Endothelial cell of umbilical vein (primary cell): ENCODE measurements at regions not wholly inside any gene's neighbourhood (a gene's known extent, or its start where the extent isn't known, plus 50 kb on each side); places are given as distances from the start of the nearest gene placed in this dataset.

Source experiments
- BruUV-seq: library from RNA; stranded (reverse); fragments of 400-500 nt; replicated peaks from 2 replicates; lab custom pipeline; 2021; lab: Mats Ljungman, UMichigan
- CTCF ChIA-PET: fragments of 300-600, 350-600 bp; sonication (Branson Sonifier 250); formaldehyde crosslinking; loops from one replicate; lab custom pipeline; 2021; ENCODE audit warnings: antibody characterized with exemption, inconsistent platforms; lab: Charles Lee
- POLR2A ChIA-PET: fragments of 300-600, 350-600 bp; sonication (Branson Sonifier 250); formaldehyde crosslinking; loops from one replicate; lab custom pipeline; 2021; ENCODE audit warnings: antibody characterized with exemption, inconsistent platforms; lab: Charles Lee
- DNase-seq: peaks from one replicate; pipeline ENCODE4 v3.0.0-alpha.2; 2011; ENCODE audit warnings: low read depth, low spot score
- FAIRE-seq: peaks from 2 replicates; lab custom pipeline; 2011; peaks lifted over from hg19 to GRCh38; lab: Jason Lieb, UNC
- H2AFZ ChIP-seq: 2 replicates; pipeline ENCODE4 v1.6.0; 2012; ENCODE audit warnings: low read depth, low read length, control low read depth, inconsistent platforms
- H3K27ac ChIP-seq: 2 replicates; pipeline ENCODE4 v1.5.1; 2011; ENCODE audit warnings: low read depth, mild to moderate bottlenecking, control low read depth, low read length, moderate library complexity; ENCODE audit not compliant: insufficient read depth
- H3K27me3 ChIP-seq, 2 experiments: 2 replicates each; pipeline versions ENCODE4 v1.6.0 to v1.6.1; 2011; ENCODE audit warnings: low read length in 2 of 2, mixed read lengths in 1 of 2; ENCODE audit not compliant: control insufficient read depth in 2 of 2, insufficient read depth in 2 of 2
- H3K36me3 ChIP-seq, 2 experiments: 2 replicates in 1 of 2; 3 replicates in 1 of 2; pipeline ENCODE4 v1.5.1; 2011; ENCODE audit warnings: low read length in 2 of 2, mild to moderate bottlenecking in 1 of 2, moderate library complexity in 1 of 2; ENCODE audit not compliant: control insufficient read depth in 2 of 2, insufficient read depth in 2 of 2; ENCODE audit errors: extremely low read depth in 1 of 2
- H3K4me1 ChIP-seq: 3 replicates; pipeline ENCODE4 v1.5.1; 2011; ENCODE audit warnings: mild to moderate bottlenecking, low read length; ENCODE audit not compliant: control insufficient read depth, insufficient read depth; ENCODE audit errors: extremely low read depth
- H3K4me2 ChIP-seq: 2 replicates; pipeline ENCODE4 v1.6.1; 2011; ENCODE audit warnings: low read length, control low read depth, mixed read lengths; ENCODE audit not compliant: insufficient read depth
- H3K4me3 ChIP-seq, 3 experiments: fragments of 200-600 bp in 1 of 3; sonication (generic), shearing (Covaris generic) in 1 of 3; replicated peaks in 1 of 3; 2 replicates each; pipeline ENCODE4 v1.5.1; 2011 to 2016; ENCODE audit warnings: control low read depth in 3 of 3, low read length in 3 of 3, mild to moderate bottlenecking in 2 of 3, inconsistent platforms in 1 of 3, low read depth in 1 of 3, moderate library complexity in 1 of 3; ENCODE audit not compliant: insufficient read depth in 1 of 3
- H3K79me2 ChIP-seq: 2 replicates; pipeline ENCODE4 v1.6.0; 2012; ENCODE audit warnings: low read length, inconsistent platforms; ENCODE audit not compliant: control insufficient read depth, insufficient read depth
- H3K9ac ChIP-seq: replicated peaks from 2 replicates; pipeline ENCODE3; 2011; ENCODE audit warnings: low read length, control low read depth; ENCODE audit not compliant: insufficient read depth; ENCODE audit errors: extremely low read depth
- H3K9me1 ChIP-seq: replicated peaks from 3 replicates; pipeline ENCODE4 v1.6.0; 2011; ENCODE audit warnings: mild to moderate bottlenecking, low read length; ENCODE audit not compliant: control insufficient read depth, insufficient read depth; ENCODE audit errors: extremely low read depth
- H3K9me3 ChIP-seq: replicated peaks from 2 replicates; pipeline ENCODE4 v1.5.1; 2012; ENCODE audit warnings: low read length, inconsistent platforms; ENCODE audit not compliant: control insufficient read depth, insufficient read depth
- H4K20me1 ChIP-seq: replicated peaks from 2 replicates; pipeline ENCODE3; 2011; ENCODE audit warnings: mild to moderate bottlenecking, low read length; ENCODE audit not compliant: control insufficient read depth, insufficient read depth; ENCODE audit errors: extremely low read depth
- EZH2 ChIP-seq: IDR thresholded peaks from 2 replicates; pipeline ENCODE4 v1.6.1; 2012; ENCODE audit warnings: borderline replicate concordance, low read depth, mild to moderate bottlenecking, moderate library complexity, low read length, inconsistent platforms; ENCODE audit not compliant: severe bottlenecking
- FOS ChIP-seq: IDR thresholded peaks from 2 replicates; pipeline ENCODE4 v1.6.1; 2011; ENCODE audit warnings: mild to moderate bottlenecking, low read length, moderate library complexity, borderline replicate concordance; ENCODE audit not compliant: insufficient read depth
- GATA2 ChIP-seq: IDR thresholded peaks from 2 replicates; pipeline ENCODE4 v1.7.0; 2011; ENCODE audit warnings: low read depth, mild to moderate bottlenecking, moderate library complexity, mixed read lengths, low read length; ENCODE audit not compliant: insufficient read length, insufficient read depth
- JUN ChIP-seq: IDR thresholded peaks from 2 replicates; pipeline ENCODE4 v1.6.1; 2011; ENCODE audit warnings: borderline replicate concordance, low read depth; ENCODE audit not compliant: insufficient read length, insufficient read depth
- MYC ChIP-seq: IDR thresholded peaks from one replicate; pipeline ENCODE4 v1.6.1; 2011; ENCODE audit warnings: mild to moderate bottlenecking, low read depth, low read length
- POLR2A ChIP-seq: IDR thresholded peaks from 2 replicates; pipeline ENCODE4 v1.6.1; 2012; ENCODE audit warnings: low read depth, mild to moderate bottlenecking, control low read depth, low read length
- POLR2AphosphoS5 ChIP-seq: IDR thresholded peaks from 2 replicates; pipeline ENCODE4 v1.6.1; 2012; ENCODE audit warnings: low read depth, mild to moderate bottlenecking, control low read depth, low read length, moderate library complexity; ENCODE audit not compliant: insufficient read depth
- dilution Hi-C: fragments of 300-500 bp; cut with MboI; formaldehyde crosslinking; loops from one replicate; pipeline ENCODE4 v1.15.0; 2019; ENCODE audit warnings: low sequenced_read_pairs; ENCODE audit not compliant: extremely low pct_ligation_motif_present
- intact Hi-C: fragments of 100-400 bp; cut with micrococcal nuclease; formaldehyde crosslinking; loops from one replicate; pipeline ENCODE4 v1.10.0; 2022
- TF ChIP-seq, protein P1 (sequence below), 2 donors: IDR thresholded peaks; 1 replicate in 1 of 2; 2 replicates in 1 of 2; pipeline ENCODE4 v1.5.1; 2011; ENCODE audit warnings: low read length in 2 of 2, mild to moderate bottlenecking in 2 of 2, moderate library complexity in 2 of 2, control low read depth in 1 of 2, inconsistent platforms in 1 of 2, low read depth in 1 of 2; ENCODE audit not compliant: insufficient read depth in 1 of 2; ENCODE audit errors: extremely low read depth in 1 of 2
- TF ChIP-seq, protein P2 (sequence below): IDR thresholded peaks from 2 replicates; pipeline ENCODE4 v1.6.1; 2011; ENCODE audit not compliant: insufficient read depth, insufficient read length

DNA sequence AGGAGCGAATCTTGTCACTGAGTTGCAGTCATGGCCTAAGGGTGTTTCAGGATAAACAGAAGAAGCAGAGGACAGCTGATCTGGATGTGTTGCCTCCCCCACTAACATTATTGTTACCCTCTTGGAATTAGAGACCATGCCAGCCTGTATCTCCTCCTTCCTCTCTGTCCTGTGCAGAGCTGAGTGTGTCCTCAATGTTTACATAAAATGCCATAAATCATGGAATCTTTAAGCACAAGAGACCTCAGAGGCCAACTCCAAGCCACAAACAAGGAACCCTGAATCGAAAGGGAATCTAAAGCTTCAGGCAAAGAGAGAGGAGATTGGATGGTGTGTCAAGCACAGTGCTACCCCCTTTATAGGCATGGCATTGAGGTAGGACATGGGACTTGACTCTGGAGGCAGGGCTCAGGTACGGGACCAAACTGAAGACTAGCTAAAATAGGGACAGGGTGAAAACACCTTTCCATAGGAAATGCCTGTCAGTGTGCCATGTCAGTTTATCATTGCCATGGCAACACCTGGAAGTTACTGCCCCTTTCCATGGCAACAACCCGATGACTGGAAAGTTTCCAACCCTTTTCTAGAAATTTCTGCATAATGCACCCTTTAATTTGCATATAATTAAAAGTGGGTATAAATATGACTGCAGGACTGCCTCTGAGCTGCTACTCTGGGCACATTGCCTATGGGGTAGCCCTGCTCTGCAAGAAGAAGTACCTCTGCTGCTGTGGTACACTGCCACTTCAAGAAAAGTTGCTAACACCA lies 489.7 kb downstream of the MIAT start:
- DNase-seq: no peak
- H3K4me1 ChIP-seq: peaks cover 21% of the 10 kb centered on the region
- H3K9me1 ChIP-seq: no peaks in the 10 kb centered on the region
- POLR2A ChIA-PET: no interaction called here
- H3K27ac ChIP-seq: no peak overlapping the region
- H3K4me2 ChIP-seq: no peak overlapping the region
- H3K27me3 ChIP-seq: no peaks in the 10 kb centered on the region
- H4K20me1 ChIP-seq: no peaks in the 10 kb centered on the region
- FAIRE-seq: no peak
- dilution Hi-C loops (no loop called here), intact Hi-C loops (no loop called here)
- H3K79me2 ChIP-seq: no peaks in the 10 kb centered on the region
- H3K36me3 ChIP-seq: no peaks in the 10 kb centered on the region
- no peaks in the 10 kb centered on the region for H3K9me3 ChIP-seq
- TF ChIP-seq GATA2 (no peak), FOS (no peak), EZH2 (no peak), POLR2A (no peak), MYC (no peak), JUN (no peak), POLR2AphosphoS5 (no peak)
- TF ChIP-seq, protein P1, sequence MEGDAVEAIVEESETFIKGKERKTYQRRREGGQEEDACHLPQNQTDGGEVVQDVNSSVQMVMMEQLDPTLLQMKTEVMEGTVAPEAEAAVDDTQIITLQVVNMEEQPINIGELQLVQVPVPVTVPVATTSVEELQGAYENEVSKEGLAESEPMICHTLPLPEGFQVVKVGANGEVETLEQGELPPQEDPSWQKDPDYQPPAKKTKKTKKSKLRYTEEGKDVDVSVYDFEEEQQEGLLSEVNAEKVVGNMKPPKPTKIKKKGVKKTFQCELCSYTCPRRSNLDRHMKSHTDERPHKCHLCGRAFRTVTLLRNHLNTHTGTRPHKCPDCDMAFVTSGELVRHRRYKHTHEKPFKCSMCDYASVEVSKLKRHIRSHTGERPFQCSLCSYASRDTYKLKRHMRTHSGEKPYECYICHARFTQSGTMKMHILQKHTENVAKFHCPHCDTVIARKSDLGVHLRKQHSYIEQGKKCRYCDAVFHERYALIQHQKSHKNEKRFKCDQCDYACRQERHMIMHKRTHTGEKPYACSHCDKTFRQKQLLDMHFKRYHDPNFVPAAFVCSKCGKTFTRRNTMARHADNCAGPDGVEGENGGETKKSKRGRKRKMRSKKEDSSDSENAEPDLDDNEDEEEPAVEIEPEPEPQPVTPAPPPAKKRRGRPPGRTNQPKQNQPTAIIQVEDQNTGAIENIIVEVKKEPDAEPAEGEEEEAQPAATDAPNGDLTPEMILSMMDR (IDR thresholded peaks at IDR 0.05; ENCODE audit: extremely low read depth in 1 of 2, insufficient read depth in 1 of 2, low read depth in 1 of 2, low read length in 2 of 2): no peak
- TF ChIP-seq, protein P2, sequence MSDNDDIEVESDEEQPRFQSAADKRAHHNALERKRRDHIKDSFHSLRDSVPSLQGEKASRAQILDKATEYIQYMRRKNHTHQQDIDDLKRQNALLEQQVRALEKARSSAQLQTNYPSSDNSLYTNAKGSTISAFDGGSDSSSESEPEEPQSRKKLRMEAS: no peak
- CTCF ChIA-PET: no interaction called here
- no peak overlapping the region for H2AFZ ChIP-seq
- no peak overlapping the region for H3K4me3 ChIP-seq
- no TSS peak for BruUV-seq
- H3K9ac ChIP-seq: no peak overlapping the region
